HL-60 (cell line): ENCODE measurements at regions not wholly inside any gene's neighbourhood (a gene's known extent, or its start where the extent isn't known, plus 50 kb on each side); places are given as distances from the start of the nearest gene placed in this dataset.

Experiments
- POLR2AphosphoS5 ChIP-seq: IDR thresholded peaks from 2 replicates; pipeline ENCODE4 v1.6.1; 2012; ENCODE audit warnings: low read depth
- SPI1 ChIP-seq: IDR thresholded peaks from 2 replicates; pipeline ENCODE4 v1.6.1; 2012; ENCODE audit warnings: low read depth, mild to moderate bottlenecking, borderline replicate concordance
- TF ChIP-seq, protein P1 (sequence below): IDR thresholded peaks from one replicate; pipeline ENCODE4 v1.5.1; 2011; ENCODE audit warnings: low read length, control low read depth, inconsistent platforms; ENCODE audit not compliant: insufficient read depth
- TF ChIP-seq, protein P2 (sequence below): IDR thresholded peaks from 2 replicates; pipeline ENCODE4 v1.6.1; 2012; ENCODE audit warnings: low read depth; ENCODE audit not compliant: insufficient replicate concordance

- TF ChIP-seq, protein P1, sequence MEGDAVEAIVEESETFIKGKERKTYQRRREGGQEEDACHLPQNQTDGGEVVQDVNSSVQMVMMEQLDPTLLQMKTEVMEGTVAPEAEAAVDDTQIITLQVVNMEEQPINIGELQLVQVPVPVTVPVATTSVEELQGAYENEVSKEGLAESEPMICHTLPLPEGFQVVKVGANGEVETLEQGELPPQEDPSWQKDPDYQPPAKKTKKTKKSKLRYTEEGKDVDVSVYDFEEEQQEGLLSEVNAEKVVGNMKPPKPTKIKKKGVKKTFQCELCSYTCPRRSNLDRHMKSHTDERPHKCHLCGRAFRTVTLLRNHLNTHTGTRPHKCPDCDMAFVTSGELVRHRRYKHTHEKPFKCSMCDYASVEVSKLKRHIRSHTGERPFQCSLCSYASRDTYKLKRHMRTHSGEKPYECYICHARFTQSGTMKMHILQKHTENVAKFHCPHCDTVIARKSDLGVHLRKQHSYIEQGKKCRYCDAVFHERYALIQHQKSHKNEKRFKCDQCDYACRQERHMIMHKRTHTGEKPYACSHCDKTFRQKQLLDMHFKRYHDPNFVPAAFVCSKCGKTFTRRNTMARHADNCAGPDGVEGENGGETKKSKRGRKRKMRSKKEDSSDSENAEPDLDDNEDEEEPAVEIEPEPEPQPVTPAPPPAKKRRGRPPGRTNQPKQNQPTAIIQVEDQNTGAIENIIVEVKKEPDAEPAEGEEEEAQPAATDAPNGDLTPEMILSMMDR: no peak
- no peak for TF ChIP-seq POLR2AphosphoS5
- no peak for TF ChIP-seq SPI1
- TF ChIP-seq, protein P2, sequence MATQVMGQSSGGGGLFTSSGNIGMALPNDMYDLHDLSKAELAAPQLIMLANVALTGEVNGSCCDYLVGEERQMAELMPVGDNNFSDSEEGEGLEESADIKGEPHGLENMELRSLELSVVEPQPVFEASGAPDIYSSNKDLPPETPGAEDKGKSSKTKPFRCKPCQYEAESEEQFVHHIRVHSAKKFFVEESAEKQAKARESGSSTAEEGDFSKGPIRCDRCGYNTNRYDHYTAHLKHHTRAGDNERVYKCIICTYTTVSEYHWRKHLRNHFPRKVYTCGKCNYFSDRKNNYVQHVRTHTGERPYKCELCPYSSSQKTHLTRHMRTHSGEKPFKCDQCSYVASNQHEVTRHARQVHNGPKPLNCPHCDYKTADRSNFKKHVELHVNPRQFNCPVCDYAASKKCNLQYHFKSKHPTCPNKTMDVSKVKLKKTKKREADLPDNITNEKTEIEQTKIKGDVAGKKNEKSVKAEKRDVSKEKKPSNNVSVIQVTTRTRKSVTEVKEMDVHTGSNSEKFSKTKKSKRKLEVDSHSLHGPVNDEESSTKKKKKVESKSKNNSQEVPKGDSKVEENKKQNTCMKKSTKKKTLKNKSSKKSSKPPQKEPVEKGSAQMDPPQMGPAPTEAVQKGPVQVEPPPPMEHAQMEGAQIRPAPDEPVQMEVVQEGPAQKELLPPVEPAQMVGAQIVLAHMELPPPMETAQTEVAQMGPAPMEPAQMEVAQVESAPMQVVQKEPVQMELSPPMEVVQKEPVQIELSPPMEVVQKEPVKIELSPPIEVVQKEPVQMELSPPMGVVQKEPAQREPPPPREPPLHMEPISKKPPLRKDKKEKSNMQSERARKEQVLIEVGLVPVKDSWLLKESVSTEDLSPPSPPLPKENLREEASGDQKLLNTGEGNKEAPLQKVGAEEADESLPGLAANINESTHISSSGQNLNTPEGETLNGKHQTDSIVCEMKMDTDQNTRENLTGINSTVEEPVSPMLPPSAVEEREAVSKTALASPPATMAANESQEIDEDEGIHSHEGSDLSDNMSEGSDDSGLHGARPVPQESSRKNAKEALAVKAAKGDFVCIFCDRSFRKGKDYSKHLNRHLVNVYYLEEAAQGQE: no peak
Observed at GRCh38 chr13:109415057-109415456, 371.3 kb downstream of the IRS2 start.
